Calu3 (cell line): ENCODE measurements at regions not wholly inside any gene's neighbourhood (a gene's known extent, or its start where the extent isn't known, plus 50 kb on each side); places are given as distances from the start of the nearest gene placed in this dataset.

ENCODE experiments used
- BruUV-seq: library from RNA; stranded (reverse); fragments of 400-500 nt; replicated peaks from 2 replicates; lab custom pipeline; 2021; lab: Mats Ljungman, UMichigan
- CTCF ChIA-PET: fragments of 300-600 bp; sonication (Branson Sonifier 250); formaldehyde crosslinking; loops from one replicate; lab custom pipeline; 2022; ENCODE audit warnings: antibody characterized with exemption; lab: Charles Lee
- DNase-seq: peaks from one replicate; pipeline ENCODE4 v3.0.0; 2022
- H3K27ac Mint-ChIP-seq: one replicate; pipeline ENCODE4 v1.8.0; 2022; ENCODE audit warnings: mixed read lengths; ENCODE audit not compliant: unreplicated experiment
- H3K27me3 Mint-ChIP-seq: one replicate; pipeline ENCODE4 v1.8.0; 2022; ENCODE audit warnings: mixed read lengths; ENCODE audit not compliant: unreplicated experiment
- H3K36me3 Mint-ChIP-seq: one replicate; pipeline ENCODE4 v1.8.0; 2022; ENCODE audit warnings: mild to moderate bottlenecking, moderate library complexity, mixed read lengths; ENCODE audit not compliant: insufficient read depth, unreplicated experiment
- H3K4me1 Mint-ChIP-seq: one replicate; pipeline ENCODE4 v1.8.0; 2022; ENCODE audit warnings: mild to moderate bottlenecking, low read depth, mixed read lengths; ENCODE audit not compliant: unreplicated experiment
- H3K4me3 Mint-ChIP-seq: one replicate; pipeline ENCODE4 v1.8.0; 2022; ENCODE audit warnings: mild to moderate bottlenecking, low read depth, moderate library complexity, mixed read lengths; ENCODE audit not compliant: unreplicated experiment
- H3K9me3 Mint-ChIP-seq: one replicate; pipeline ENCODE4 v1.8.0; 2022; ENCODE audit warnings: low read depth, mixed read lengths; ENCODE audit not compliant: unreplicated experiment
- intact Hi-C: fragments of 100-400 bp; cut with micrococcal nuclease; formaldehyde crosslinking; loops from one replicate; pipeline ENCODE4 v1.10.0; 2022; ENCODE audit not compliant: unreplicated experiment
- TF ChIP-seq, protein P1 (sequence below): fragments of 200-600 bp; IDR thresholded peaks from one replicate; pipeline ENCODE4 v1.8.0; 2022; ENCODE audit warnings: antibody characterized with exemption; ENCODE audit not compliant: unreplicated experiment

DNA sequence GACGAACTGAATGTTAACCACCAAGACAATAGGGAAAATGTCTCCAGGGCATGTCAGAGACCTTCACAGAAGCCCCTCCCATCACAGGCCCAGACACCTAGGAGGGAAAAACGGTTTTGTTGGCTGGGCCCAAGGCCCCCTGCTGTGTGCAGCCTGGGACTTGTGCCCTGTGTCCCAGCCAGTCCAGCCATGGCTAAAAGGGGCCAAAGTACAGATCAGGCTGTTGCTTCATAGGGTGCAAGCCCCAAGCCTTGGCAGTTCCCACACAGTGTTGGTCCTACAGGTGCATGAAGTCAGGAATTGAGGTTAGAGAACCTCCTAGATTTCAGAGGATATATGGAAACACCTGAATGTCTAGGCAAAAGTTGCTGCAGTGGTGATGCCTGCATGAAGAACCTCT is 428.7 kb downstream of the SUCLA2 start:
- Mint-ChIP-seq H3K4me3 (no peak overlapping the region), H3K4me1 (no peaks in the 10 kb centered on the region), H3K36me3 (no peaks in the 10 kb centered on the region), H3K27me3 (no peaks in the 10 kb centered on the region), H3K27ac (no peak overlapping the region), H3K9me3 (peaks cover 7% of the 10 kb centered on the region)
- TF ChIP-seq, protein P1, sequence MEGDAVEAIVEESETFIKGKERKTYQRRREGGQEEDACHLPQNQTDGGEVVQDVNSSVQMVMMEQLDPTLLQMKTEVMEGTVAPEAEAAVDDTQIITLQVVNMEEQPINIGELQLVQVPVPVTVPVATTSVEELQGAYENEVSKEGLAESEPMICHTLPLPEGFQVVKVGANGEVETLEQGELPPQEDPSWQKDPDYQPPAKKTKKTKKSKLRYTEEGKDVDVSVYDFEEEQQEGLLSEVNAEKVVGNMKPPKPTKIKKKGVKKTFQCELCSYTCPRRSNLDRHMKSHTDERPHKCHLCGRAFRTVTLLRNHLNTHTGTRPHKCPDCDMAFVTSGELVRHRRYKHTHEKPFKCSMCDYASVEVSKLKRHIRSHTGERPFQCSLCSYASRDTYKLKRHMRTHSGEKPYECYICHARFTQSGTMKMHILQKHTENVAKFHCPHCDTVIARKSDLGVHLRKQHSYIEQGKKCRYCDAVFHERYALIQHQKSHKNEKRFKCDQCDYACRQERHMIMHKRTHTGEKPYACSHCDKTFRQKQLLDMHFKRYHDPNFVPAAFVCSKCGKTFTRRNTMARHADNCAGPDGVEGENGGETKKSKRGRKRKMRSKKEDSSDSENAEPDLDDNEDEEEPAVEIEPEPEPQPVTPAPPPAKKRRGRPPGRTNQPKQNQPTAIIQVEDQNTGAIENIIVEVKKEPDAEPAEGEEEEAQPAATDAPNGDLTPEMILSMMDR = no peak
- CTCF ChIA-PET = no interaction called here
- intact Hi-C loops = no loop called here
- no peak for DNase-seq
- BruUV-seq = no TSS peak

DNA sequence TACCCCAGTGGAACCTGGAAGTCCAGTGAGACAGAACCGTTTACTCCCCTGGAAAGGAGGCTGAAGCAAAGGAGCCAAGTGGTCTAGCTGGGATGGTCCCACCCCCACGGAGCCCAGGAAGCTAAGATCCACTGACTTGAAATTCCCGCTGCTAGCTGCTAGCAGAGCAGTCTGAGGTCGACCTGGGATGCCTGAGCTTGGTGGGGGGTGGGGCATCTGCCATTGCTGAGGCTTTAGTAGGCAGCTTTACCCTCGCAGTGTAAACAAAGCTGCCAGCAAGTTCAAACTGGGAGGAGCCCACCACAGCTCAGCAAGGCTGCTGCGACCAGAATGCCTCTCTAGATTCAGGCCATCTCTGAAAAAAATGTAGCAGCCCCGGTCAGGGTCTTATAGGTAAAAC is 437.0 kb downstream of the SUCLA2 start:
- TF ChIP-seq, protein P1 = no peak
- CTCF ChIA-PET = no interaction called here
- no TSS peak for BruUV-seq
- peaks cover 6% of the 10 kb centered on the region for H3K9me3 Mint-ChIP-seq
- H3K27me3 Mint-ChIP-seq = no peaks in the 10 kb centered on the region
- H3K27ac Mint-ChIP-seq = no peak overlapping the region
- no peaks in the 10 kb centered on the region for H3K36me3 Mint-ChIP-seq
- intact Hi-C loops = no loop called here
- H3K4me1 Mint-ChIP-seq = no peaks in the 10 kb centered on the region
- no peak for DNase-seq
- H3K4me3 Mint-ChIP-seq = no peak overlapping the region

DNA sequence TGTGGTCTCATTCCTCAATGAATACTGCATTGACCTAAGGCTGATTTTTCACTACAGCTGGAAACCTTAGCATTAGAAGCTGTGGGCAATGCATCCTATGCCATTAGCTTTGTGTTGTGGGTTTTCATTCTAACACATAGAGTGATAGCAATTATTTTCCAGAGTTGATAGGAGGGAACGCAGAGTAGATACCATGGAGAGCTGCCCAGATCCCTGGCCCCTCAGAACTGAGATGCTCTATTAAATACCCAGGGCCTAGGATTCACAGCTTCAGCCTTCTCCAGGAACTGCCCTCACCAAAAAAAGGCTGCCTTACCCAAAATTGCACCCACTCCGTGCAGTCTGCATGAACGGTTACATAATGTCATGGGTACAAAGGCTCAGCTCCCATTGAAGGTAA is 444.4 kb downstream of the SUCLA2 start:
- H3K4me1 Mint-ChIP-seq = peaks cover 9% of the 10 kb centered on the region
- CTCF ChIA-PET = no interaction called here
- TF ChIP-seq, protein P1 = no peak
- H3K4me3 Mint-ChIP-seq = no peak overlapping the region
- no peak for DNase-seq
- no peak overlapping the region for H3K27ac Mint-ChIP-seq
- no TSS peak for BruUV-seq
- intact Hi-C loops = no loop called here
- H3K27me3 Mint-ChIP-seq = no peaks in the 10 kb centered on the region
- no peaks in the 10 kb centered on the region for H3K9me3 Mint-ChIP-seq
- H3K36me3 Mint-ChIP-seq = no peaks in the 10 kb centered on the region

DNA sequence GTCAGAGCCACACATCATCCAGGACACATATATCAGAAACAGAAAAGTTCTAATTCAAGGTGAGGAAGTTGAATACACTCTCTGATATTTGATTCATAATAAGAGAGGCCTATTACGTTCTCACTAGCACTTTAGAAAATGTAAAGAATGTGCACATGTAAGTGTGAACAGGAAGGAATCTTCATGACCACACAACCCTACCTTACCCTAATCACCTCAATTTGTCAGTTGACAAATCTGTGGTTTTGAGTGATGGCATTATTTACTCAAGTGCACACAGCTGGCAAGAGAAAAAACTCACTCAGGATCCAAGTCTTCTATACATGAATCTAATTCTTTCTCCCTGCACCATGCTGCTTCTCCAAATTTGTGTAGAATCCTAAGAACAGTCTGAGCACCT is 445.8 kb downstream of the SUCLA2 start:
- Mint-ChIP-seq H3K9me3 (no peaks in the 10 kb centered on the region), H3K4me3 (no peak overlapping the region), H3K36me3 (no peaks in the 10 kb centered on the region), H3K27me3 (no peaks in the 10 kb centered on the region), H3K4me1 (peaks cover 9% of the 10 kb centered on the region), H3K27ac (no peak overlapping the region)
- no TSS peak for BruUV-seq
- no peak for DNase-seq
- intact Hi-C loops = no loop called here
- CTCF ChIA-PET = no interaction called here
- TF ChIP-seq, protein P1 = no peak
